Activated CD8-positive, alpha-beta T cell treated with anti-CD3 and anti-CD28 coated beads for 36 hours (primary cell): ENCODE measurements at regions not wholly inside any gene's neighbourhood (a gene's known extent, or its start where the extent isn't known, plus 50 kb on each side); places are given as distances from the start of the nearest gene placed in this dataset.

Experiments
- ATAC-seq: fragments of 200-7000 bp; cut with Tn5 transposase; one replicate; pipeline ENCODE4 v1.10.0; 2021; ENCODE audit warnings: mild to moderate bottlenecking, moderate library complexity
- CTCF ChIA-PET: fragments of 350-600 bp; sonication (Branson Sonifier 250); formaldehyde crosslinking; loops from one replicate; lab custom pipeline; 2021; ENCODE audit warnings: antibody characterized with exemption; lab: Charles Lee
- POLR2A ChIA-PET: fragments of 350-600 bp; sonication (Branson Sonifier 250); formaldehyde crosslinking; loops from one replicate; lab custom pipeline; 2021; ENCODE audit warnings: antibody characterized with exemption; lab: Charles Lee
- DNase-seq: peaks from one replicate; pipeline ENCODE4 v3.0.0-alpha.2; 2020
- H3K27ac Mint-ChIP-seq: one replicate; pipeline ENCODE4 v1.8.0; 2021; ENCODE audit warnings: mild to moderate bottlenecking, mixed read lengths
- H3K27me3 Mint-ChIP-seq: one replicate; pipeline ENCODE4 v1.8.0; 2021; ENCODE audit warnings: mixed read lengths
- H3K36me3 Mint-ChIP-seq: one replicate; pipeline ENCODE4 v1.8.0; 2021; ENCODE audit warnings: low read depth, mixed read lengths
- H3K4me1 Mint-ChIP-seq: one replicate; pipeline ENCODE4 v1.8.0; 2021; ENCODE audit warnings: low read depth, mixed read lengths
- H3K4me3 Mint-ChIP-seq: one replicate; pipeline ENCODE4 v1.8.0; 2021; ENCODE audit warnings: mild to moderate bottlenecking, moderate library complexity, mixed read lengths
- H3K9me3 Mint-ChIP-seq: one replicate; pipeline ENCODE4 v1.8.0; 2021; ENCODE audit warnings: mixed read lengths
- CTCF ChIP-seq: fragments of 200-600 bp; IDR thresholded peaks from one replicate; pipeline ENCODE4 v1.8.0; 2022; ENCODE audit warnings: antibody characterized with exemption, mild to moderate bottlenecking
- intact Hi-C: fragments of 100-400 bp; cut with micrococcal nuclease; formaldehyde crosslinking; loops from one replicate; pipeline ENCODE4 v1.10.0; 2022

DNA sequence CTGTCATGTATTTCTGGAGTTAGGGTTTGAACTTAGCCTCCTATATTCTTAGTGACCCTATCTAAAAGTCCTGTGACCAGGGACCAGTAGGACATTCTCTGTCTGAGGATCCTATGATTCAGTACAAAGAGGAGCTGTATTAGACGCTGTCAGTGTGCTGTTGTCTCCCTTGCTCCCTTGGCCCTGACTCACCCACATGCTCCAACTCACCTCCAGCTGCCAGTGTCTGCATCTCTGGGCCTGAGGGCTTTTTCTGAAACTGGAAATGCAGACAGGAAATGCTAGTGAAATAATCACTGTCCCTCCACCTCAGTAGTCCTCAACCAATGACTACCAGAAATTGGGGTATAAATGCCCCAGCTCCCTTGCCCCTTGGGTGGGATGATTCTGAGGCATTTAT lies 535.3 kb upstream of the RPS6KA3 start:
- no peak overlapping the region for H3K27ac Mint-ChIP-seq
- no peaks in the 10 kb centered on the region for H3K4me1 Mint-ChIP-seq
- no peak overlapping the region for H3K4me3 Mint-ChIP-seq
- intact Hi-C loops, result no loop called here
- no peaks in the 10 kb centered on the region for H3K36me3 Mint-ChIP-seq
- ChIA-PET POLR2A (no interaction called here), CTCF (no interaction called here)
- H3K9me3 Mint-ChIP-seq, result no peaks in the 10 kb centered on the region
- DNase-seq (no peak), ATAC-seq (no peak)
- TF ChIP-seq CTCF, result no peak
- no peaks in the 10 kb centered on the region for H3K27me3 Mint-ChIP-seq

DNA sequence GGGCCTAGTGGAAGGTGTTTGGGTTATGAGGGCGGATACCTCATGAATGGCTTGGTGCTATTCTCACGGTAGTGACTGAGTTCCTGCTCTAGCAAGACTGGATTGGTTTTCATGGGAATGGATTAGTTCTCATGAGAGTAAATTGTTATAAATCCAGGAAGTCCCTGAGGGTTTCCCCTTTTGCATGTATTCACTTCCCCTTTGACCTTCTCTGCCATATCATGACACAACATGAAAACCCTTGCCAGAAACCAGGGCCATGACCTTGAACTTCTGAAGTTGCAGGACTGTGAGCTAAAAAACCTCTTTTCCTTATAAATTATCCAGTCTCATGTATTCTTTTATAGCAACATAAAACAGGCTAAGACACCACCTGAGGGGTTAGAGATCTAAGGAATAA lies 529.7 kb upstream of the RPS6KA3 start:
- CTCF ChIA-PET, result no interaction called here
- no peak overlapping the region for H3K4me3 Mint-ChIP-seq

DNA sequence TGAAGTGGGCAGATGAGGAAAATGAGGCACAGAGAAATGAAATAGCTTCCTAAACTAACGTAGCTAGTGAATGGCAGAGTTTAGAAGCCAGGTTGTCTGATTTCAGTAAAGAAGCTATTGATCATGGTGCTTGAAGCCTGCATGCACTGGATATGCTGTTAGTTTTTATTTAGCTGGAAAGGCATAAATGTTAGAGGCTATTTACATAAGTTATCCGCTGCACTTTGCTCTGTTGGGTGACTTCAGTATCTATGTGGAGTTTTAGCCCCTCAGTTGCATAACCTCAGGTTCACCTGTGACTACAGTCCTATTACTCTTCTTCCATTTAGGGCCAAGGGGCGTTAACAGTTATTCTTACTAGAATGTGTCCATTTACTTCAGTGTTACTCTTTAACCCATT lies 522.4 kb upstream of the RPS6KA3 start:
- ChIA-PET POLR2A (no interaction called here), CTCF (no interaction called here)
- DNase-seq (no peak), ATAC-seq (no peak)
- Mint-ChIP-seq H3K4me3 (no peak overlapping the region), H3K4me1 (no peaks in the 10 kb centered on the region), H3K36me3 (no peaks in the 10 kb centered on the region), H3K9me3 (no peaks in the 10 kb centered on the region), H3K27me3 (no peaks in the 10 kb centered on the region), H3K27ac (no peak overlapping the region)
- intact Hi-C loops, result no loop called here
- no peak for TF ChIP-seq CTCF

More for the DNA sequence above, 529.7 kb upstream of the RPS6KA3 start:
- intact Hi-C loops, result no loop called here
- no peak for TF ChIP-seq CTCF
- no peak for DNase-seq
- Mint-ChIP-seq H3K36me3 (no peaks in the 10 kb centered on the region), H3K27ac (no peak overlapping the region), H3K27me3 (no peaks in the 10 kb centered on the region), H3K4me1 (no peaks in the 10 kb centered on the region), H3K9me3 (no peaks in the 10 kb centered on the region)
- no peak for ATAC-seq
- POLR2A ChIA-PET, result interaction anchor here (0.6 kb wide), 1 partner anchor 413 kb away, joined by 3 read pairs; no protein-coding TSS in a partner anchor

- H3K36me3 Mint-ChIP-seq, result no peaks in the 10 kb centered on the region
- intact Hi-C loops, result no loop called here
- H3K4me1 Mint-ChIP-seq, result no peaks in the 10 kb centered on the region
- ChIA-PET CTCF (no interaction called here), POLR2A (no interaction called here)
- peaks cover 1% of the 10 kb centered on the region for H3K9me3 Mint-ChIP-seq
- DNase-seq, result no peak
- no peak overlapping the region for H3K4me3 Mint-ChIP-seq
- no peak overlapping the region for H3K27ac Mint-ChIP-seq
- peaks cover 4% of the 10 kb centered on the region for H3K27me3 Mint-ChIP-seq
- no peak for ATAC-seq
- TF ChIP-seq CTCF, result no peak
Measured at GRCh38 chrX:20767346-20767745, 500.6 kb upstream of the RPS6KA3 start.

DNA sequence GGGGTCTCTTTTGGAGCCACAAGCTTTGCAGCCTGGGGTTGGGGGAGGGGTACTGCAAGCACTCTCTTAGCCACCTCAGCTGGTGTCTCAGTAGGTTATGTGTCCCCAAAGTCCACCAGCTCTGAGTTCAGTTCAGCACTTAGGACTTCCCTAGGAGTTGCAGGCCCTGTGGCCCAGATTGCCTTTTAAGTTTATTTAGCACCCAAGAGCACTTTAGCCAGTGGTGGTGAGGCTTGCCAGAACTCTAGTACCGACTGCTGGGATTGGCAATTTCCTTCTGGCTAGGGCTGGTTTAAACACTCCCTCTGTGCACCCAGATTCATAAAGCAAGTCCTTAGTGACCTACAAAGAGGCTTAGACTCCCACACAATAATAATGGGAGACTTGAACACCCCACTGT lies 489.9 kb upstream of the RPS6KA3 start:
- ATAC-seq (no peak), DNase-seq (no peak)
- Mint-ChIP-seq H3K9me3 (no peaks in the 10 kb centered on the region), H3K36me3 (no peaks in the 10 kb centered on the region), H3K27me3 (peaks cover 8% of the 10 kb centered on the region), H3K27ac (no peak overlapping the region), H3K4me3 (no peak overlapping the region), H3K4me1 (no peaks in the 10 kb centered on the region)
- ChIA-PET CTCF (no interaction called here), POLR2A (no interaction called here)
- intact Hi-C loops, result no loop called here
- no peak for TF ChIP-seq CTCF
